Muscle of leg (tissue), 3 donors: ENCODE measurements at regions not wholly inside any gene's neighbourhood (a gene's known extent, or its start where the extent isn't known, plus 50 kb on each side); places are given as distances from the start of the nearest gene placed in this dataset.

Experiments used
- DNase-seq: peaks from one replicate; pipeline ENCODE4 v3.0.0; 2013
- H3K27ac ChIP-seq: one replicate; pipeline ENCODE4 v1.5.1; 2013; ENCODE audit warnings: mild to moderate bottlenecking, low read length, control low read depth
- H3K27me3 ChIP-seq: one replicate; pipeline ENCODE4 v1.6.1; 2013; ENCODE audit warnings: low read length; ENCODE audit not compliant: control insufficient read depth, insufficient read depth
- H3K36me3 ChIP-seq: one replicate; pipeline ENCODE4 v1.6.1; 2013; ENCODE audit warnings: low read length; ENCODE audit not compliant: control insufficient read depth, insufficient read depth
- H3K4me1 ChIP-seq: one replicate; pipeline ENCODE4 v1.6.1; 2013; ENCODE audit warnings: low read length; ENCODE audit not compliant: control insufficient read depth, insufficient read depth
- H3K4me3 ChIP-seq: one replicate; pipeline ENCODE4 v1.5.1; 2013; ENCODE audit warnings: low read length, control low read depth
- H3K9me3 ChIP-seq: replicated peaks from 2 replicates; pipeline ENCODE4 v1.6.1; 2013; ENCODE audit warnings: low read depth, low read length; ENCODE audit not compliant: control insufficient read depth
- WGBS: methylation state at CpG from one replicate; pipeline ENCODE4 v1.1.5; 2013; ENCODE audit warnings: missing lambda C conversion rate; ENCODE audit not compliant: insufficient coverage; 5-methylcytosine and 5-hydroxymethylcytosine counted together

DNA sequence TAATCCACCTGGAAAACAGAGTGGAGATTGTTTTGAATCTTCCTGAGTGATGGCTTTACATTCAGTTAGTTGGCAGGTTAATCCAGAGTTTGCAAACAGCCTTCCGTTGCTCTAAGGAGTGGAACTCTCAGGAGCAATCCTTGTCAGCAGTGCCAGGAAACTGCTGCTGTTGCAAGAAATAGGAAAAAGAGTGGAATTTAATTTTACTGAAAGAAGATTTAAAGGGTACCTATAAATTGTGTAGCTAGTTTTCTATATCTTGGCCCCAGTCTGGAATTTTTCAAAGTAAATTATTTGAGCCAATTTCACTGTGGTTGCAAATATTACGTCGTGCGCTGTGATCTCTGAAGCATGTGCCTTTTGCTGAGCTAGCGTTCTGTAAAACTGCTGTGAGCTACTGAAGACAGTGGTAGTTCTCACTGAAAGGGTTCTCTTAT lies 55.5 kb upstream of the SLC5A12 start:
- no peaks in the 10 kb centered on the region for H3K9me3 ChIP-seq
- DNase-seq: peak; percentile 98
- 10% methylated on average over 5 of the region's 5 CpGs for WGBS
- no peaks in the 10 kb centered on the region for H3K27me3 ChIP-seq
- H3K4me1 ChIP-seq: peaks cover 5% of the 10 kb centered on the region
- peak overlapping the region; percentile 88 for H3K27ac ChIP-seq
- H3K36me3 ChIP-seq: no peaks in the 10 kb centered on the region
- H3K4me3 ChIP-seq: no peak overlapping the region

DNA sequence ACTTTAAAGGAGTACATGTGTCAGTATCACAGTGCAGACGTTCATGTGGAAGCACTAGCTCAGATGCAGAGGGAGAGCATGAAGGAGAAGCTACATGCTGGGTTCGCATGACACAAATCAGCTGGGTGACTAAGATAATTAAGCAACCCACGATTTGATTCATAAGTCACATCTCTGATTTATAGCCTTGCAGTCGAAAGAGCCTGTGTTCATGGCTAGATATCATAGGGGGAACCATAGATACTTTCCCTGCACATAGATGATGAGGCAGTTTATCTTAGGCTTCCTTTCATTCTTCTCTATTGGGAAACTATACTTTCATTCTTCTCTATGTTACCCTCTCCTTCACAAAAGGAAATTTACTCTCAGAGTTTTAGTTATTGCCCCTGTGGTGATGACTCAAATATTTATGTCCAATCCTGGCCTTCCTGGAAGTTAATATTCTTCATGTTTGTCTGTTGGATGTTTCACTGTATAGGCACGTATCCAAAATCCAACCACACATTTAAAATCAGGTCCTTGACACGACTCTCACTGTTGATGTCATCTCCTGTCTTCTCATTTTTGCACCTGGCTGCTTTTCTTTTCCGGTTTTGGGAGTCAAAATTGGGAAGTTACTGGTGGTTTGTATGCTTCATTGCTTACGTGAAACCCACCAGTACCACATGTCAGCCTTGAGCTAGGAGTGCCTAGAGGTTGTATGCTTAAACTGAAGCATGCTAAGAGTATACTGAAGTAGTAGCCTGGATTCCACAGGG lies 56.3 kb upstream of the SLC5A12 start:
- Histone ChIP-seq H3K27ac (peak overlapping the region; percentile 88), H3K9me3 (no peaks in the 10 kb centered on the region), H3K36me3 (no peaks in the 10 kb centered on the region), H3K27me3 (no peaks in the 10 kb centered on the region), H3K4me3 (no peak overlapping the region), H3K4me1 (peaks cover 5% of the 10 kb centered on the region)
- 42% methylated on average over 2 of the region's 8 CpGs for WGBS
- DNase-seq: peak; percentile 85

DNA sequence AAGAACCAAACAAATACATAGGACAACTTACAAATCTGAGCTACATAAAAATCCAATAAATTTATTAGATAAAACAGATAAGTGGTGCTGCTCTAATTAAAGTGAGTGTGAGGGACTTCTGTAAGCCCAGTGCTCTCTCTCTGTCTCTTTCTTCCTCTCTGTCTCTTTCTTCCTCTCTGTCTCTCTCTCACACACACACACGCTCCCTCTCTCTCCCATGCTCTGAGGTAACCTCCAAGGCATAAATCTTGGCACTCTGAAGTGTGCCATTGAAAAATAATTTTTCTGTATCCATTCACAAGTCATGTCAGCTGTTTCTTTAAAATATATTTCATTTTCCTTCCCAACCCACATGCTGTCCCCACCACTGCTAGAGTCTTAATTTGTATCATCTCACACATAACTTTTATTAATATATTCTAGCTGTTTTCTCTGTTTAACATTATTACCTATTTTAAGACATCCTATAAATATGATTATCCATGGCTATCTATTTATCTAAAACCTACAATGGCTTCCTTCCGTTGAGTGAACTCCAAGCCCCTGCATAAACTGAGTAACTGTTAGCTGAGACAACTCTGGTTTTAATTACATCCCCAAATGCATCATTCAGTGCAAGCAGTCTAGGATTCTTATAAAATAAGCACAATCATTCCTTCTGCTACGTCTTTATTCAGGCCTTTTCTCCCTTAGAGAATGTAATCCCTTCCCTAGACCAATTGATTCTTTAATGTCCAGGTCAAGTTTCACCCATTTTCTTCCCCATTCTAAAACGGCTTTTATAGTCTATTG lies 57.4 kb upstream of the SLC5A12 start:
- DNase-seq: peak; percentile 62
- peaks cover 6% of the 10 kb centered on the region for H3K9me3 ChIP-seq
- H3K36me3 ChIP-seq: no peaks in the 10 kb centered on the region
- no peaks in the 10 kb centered on the region for H3K27me3 ChIP-seq
- H3K4me1 ChIP-seq: peaks cover 5% of the 10 kb centered on the region
- WGBS: 39% methylated on average over 3 of the region's 4 CpGs
- no peak overlapping the region for H3K4me3 ChIP-seq
- H3K27ac ChIP-seq: peak overlapping the region; percentile 88

DNA sequence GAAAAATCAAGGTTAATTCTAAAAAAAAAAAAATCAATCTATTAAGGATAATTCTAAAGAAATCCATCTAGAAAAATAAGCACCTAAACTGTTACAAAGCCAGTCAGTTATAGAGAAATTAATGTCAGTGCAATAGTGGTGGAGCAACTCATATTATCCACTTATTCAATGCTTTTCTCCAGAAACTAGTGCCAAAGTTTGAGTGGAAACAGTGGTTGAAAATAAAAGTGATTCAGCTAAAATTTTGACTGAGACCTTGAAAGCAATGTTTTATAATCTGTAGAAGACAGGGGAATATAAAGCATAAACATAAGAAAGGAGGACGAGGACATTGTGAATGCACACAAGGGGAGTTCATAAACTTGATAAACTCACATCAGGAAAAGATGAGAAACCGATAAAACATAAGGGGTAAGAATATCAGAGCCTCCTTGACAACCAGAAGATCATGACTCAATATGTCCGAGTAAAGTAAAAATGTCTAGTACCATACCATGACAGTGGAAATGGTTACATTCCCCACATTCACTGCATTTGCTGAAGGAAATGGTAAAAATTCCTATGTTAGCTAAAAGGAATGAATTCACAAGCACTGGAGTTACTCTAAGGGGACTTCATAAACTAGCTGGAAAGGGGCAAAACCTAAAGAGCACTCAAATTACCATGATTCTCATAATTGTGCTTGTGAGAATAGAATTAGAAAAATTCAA lies 58.7 kb upstream of the SLC5A12 start:
- H3K4me3 ChIP-seq: no peak overlapping the region
- peaks cover 5% of the 10 kb centered on the region for H3K4me1 ChIP-seq
- peaks cover 9% of the 10 kb centered on the region for H3K9me3 ChIP-seq
- peak overlapping the region; percentile 35 for H3K27ac ChIP-seq
- WGBS: no CpG with 5 or more reads among the region's 3 CpGs
- no peaks in the 10 kb centered on the region for H3K27me3 ChIP-seq
- peak; percentile 73 for DNase-seq
- no peaks in the 10 kb centered on the region for H3K36me3 ChIP-seq

DNA sequence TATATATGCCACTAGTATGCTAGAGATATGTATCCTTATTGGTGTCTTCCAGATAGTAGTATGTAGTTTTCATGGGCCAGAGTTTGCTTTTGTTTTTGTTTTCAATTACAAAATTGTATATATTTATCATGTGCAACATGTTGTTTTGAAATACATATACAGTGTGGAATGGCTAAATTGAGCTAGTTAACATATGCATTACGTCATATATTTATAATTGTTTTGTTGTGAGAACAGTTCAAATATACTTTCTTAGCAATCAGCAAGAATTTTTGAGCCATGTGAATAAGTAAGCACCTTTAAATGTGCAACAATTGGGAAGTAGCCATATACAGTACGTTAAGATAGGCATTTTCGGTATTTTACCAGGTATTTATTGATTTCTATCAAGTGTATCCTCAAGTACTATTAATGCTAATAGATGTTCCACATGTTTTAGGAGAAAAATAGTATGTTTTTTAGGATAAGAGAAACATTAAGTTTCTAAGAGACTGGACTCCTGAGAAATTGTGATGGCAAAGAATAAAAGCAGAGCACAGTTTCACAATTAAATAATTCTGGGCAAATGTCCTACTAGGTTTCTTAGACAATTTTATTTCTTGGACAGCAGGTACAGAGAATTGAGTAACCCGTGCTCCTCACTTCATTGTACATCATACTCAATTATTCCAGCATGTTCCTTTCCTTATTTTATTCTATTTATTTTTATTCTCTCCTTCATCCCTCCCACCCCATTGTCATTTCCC lies 60.5 kb upstream of the SLC5A12 start:
- peak; percentile 94 for DNase-seq
- no peak overlapping the region for H3K4me3 ChIP-seq
- H3K4me1 ChIP-seq: peaks cover 5% of the 10 kb centered on the region
- H3K27ac ChIP-seq: no peak overlapping the region
- WGBS: no CpG with 5 or more reads among the region's 4 CpGs
- no peaks in the 10 kb centered on the region for H3K27me3 ChIP-seq
- H3K9me3 ChIP-seq: peaks cover 9% of the 10 kb centered on the region
- H3K36me3 ChIP-seq: no peaks in the 10 kb centered on the region

DNA sequence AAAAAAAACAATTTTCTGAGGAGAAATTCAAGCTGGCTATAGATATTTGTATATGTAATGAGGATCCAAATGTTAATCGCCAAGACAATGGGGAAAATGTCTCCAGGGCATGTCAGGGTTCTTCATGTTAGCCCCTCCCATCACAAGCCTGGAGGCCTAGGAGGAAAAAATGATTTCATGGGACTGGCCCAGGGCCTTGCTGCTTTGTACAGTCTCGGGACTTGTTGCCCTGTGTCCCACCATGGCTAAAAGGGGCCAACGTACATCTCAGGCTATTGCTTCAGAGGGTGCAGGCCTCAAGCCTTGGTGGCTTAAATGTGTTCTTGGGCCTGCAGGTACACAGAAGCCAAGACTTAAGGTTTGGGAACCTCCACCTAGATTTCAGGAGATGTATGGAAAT lies 62.1 kb upstream of the SLC5A12 start:
- Histone ChIP-seq H3K27ac (no peak overlapping the region), H3K4me3 (no peak overlapping the region), H3K9me3 (peaks cover 9% of the 10 kb centered on the region), H3K4me1 (peaks cover 3% of the 10 kb centered on the region), H3K36me3 (no peaks in the 10 kb centered on the region), H3K27me3 (no peaks in the 10 kb centered on the region)
- 75% methylated on average over 2 of the region's 3 CpGs for WGBS
- DNase-seq: no peak

DNA sequence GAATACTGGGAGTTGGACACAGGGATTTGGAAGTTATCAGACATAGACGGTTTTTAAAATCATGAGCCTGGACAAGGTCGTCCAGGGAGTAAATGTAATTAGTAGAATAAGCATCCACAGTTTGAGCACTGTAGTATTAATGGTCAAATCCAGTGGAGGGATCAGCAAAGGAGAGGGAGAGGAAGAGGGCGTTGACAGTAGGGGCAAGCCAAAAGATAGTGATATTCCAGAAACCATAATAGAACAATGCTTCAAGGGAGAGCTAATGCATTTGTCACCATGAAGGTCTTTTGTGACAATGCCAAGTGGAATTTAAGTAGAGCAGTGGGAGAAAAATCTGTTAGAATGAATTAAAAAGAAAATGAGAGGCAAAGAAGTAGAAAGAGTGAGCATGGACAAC lies 68.9 kb upstream of the SLC5A12 start:
- Histone ChIP-seq H3K4me3 (no peak overlapping the region), H3K4me1 (no peaks in the 10 kb centered on the region), H3K27ac (no peak overlapping the region), H3K27me3 (no peaks in the 10 kb centered on the region), H3K36me3 (no peaks in the 10 kb centered on the region), H3K9me3 (no peaks in the 10 kb centered on the region)
- no peak for DNase-seq
- WGBS: 67% methylated on average over 2 of the region's 3 CpGs

DNA sequence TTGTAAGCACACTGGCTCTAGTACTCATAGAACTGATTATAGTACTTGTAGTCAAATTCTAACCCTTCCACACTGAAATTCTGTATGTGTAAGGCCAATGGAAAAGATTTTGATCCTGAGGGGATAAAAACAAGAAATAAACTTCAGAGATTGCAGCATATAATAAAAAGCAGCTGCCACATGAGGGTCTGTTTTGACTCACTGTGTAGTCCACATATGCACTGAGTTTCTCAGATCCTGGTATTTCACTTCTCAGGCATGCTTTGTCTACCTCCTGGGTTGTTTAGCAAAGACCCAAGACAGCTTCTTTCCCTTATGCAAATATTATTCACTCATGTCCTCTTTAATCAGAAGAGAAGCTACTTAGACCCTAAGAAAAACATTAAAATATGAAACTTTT lies 71.1 kb upstream of the SLC5A12 start:
- no peak for DNase-seq
- no peaks in the 10 kb centered on the region for H3K9me3 ChIP-seq
- H3K4me3 ChIP-seq: no peak overlapping the region
- H3K4me1 ChIP-seq: no peaks in the 10 kb centered on the region
- no peaks in the 10 kb centered on the region for H3K36me3 ChIP-seq
- H3K27ac ChIP-seq: no peak overlapping the region
- H3K27me3 ChIP-seq: no peaks in the 10 kb centered on the region

DNA sequence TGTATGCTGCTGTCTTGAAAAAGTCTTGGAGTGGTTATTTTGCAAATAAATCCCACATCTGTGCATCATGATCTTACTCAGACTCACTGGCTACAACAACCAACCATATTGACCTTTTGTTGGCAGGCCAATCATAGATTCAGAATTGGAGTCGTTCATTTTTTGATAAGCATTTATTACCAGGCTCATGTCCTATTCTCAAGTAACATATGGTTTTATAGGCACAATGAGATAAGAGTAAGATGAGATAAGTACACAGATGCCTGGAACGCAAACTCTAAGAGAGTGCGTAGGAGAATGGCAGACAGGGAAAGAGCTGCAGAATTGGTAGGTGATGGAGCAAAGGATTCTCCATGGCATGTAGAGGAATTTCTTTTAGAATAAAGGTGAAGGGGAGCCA lies 71.6 kb upstream of the SLC5A12 start:
- DNase-seq: no peak
- Histone ChIP-seq H3K9me3 (no peaks in the 10 kb centered on the region), H3K36me3 (no peaks in the 10 kb centered on the region), H3K4me3 (no peak overlapping the region), H3K4me1 (no peaks in the 10 kb centered on the region), H3K27ac (no peak overlapping the region), H3K27me3 (no peaks in the 10 kb centered on the region)
- 87% methylated on average over 2 of the region's 3 CpGs for WGBS

DNA sequence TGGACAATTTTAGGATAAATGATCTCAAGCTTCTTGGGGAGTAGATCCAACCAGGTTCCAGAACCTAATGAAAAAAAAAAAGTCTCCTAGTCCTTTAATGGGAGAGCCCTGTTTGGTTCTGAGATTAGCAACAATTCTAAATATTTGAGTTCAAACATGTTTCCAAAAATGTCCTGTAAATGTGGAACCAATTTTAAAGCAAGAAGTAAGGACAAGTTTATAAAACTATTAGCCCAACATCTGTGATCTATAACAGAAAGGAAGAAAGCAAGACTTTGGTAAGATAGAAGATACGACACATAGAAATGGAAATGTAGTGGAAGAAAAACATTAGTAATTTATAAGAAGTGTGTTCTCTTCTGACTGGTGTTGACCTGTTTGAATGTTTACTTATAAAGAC lies 79.7 kb upstream of the SLC5A12 start:
- Histone ChIP-seq H3K27ac (no peak overlapping the region), H3K36me3 (no peaks in the 10 kb centered on the region), H3K9me3 (no peaks in the 10 kb centered on the region), H3K4me1 (no peaks in the 10 kb centered on the region), H3K27me3 (no peaks in the 10 kb centered on the region), H3K4me3 (no peak overlapping the region)
- WGBS: no CpG with 5 or more reads among the region's 1 CpG
- DNase-seq: no peak
